ENCODE measurements at regions not wholly inside any gene's neighbourhood (a gene's known extent, or its start where the extent isn't known, plus 50 kb on each side); places are given as distances from the start of the nearest gene placed in this dataset.
"Not testable (repeated sequence)": the region's sequence is repeated elsewhere in the genome, so short reads cannot be mapped to it uniquely, and the experiment has no call there.

DNA sequence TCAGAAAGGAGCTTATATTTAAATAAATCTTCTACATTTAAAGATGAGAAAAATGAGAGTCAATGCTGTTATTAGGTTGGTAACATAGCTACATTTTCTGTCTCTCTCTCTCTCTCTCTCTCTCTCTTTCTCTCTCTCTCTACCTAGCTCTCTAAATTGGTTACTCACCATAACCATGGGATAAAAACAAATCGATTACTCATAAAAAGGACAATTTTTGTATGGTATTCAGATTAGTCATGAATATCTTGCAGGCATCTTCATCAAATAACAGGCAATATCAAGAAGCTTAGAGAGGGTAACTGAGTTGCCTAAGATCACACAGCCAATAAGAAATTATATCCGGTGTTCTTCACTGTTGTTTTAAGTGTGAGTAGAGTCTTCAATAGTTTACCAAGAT is 81.8 kb upstream of the ALCAM start:
- DNase-seq, result no peak

DNA sequence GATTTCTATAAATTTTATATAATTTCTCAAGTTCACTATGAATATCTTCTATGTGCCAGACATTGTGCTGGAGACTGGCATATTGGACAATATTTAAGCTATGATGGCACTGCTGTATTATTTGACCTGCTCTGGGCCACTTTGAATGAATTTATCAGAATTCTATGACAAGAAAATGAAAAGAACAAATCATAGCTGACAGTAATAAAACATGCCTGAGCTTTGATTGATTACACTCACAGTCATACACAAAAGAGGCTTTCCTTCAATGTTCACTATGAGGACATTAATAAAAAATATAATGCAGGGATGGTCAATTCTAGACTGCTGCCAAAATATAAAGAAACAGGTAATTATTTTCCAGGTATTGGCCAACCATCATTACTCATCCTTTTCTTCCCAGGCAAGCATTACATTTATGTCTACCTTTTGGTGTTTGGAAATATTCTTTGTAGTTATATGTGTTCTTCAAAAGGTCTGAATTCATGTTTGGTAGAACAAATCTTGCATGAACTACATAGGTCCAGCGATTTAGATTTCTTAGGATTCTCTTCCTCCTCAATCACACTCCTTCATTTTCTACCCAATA is 81.0 kb upstream of the ALCAM start:
- no peak for DNase-seq

DNA sequence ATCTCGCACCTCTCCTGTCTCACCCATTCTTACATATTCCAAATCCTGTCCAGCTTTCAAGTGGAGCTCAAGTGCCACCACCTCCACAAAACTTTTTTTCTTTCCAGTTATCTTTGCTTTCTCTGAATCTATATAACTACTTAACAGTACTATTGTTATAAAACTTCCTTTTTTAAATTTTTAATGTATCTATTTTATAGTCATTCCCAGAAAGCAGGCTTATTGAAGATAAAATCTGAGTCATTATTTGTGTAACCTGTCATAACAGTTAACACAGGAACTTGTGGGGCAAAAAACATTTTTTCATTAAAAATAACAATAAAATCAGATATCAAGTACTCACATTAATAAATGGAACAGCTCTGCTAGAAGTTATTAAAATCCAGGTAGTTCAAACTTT is 73.3 kb upstream of the ALCAM start:
- no peak for DNase-seq

DNA sequence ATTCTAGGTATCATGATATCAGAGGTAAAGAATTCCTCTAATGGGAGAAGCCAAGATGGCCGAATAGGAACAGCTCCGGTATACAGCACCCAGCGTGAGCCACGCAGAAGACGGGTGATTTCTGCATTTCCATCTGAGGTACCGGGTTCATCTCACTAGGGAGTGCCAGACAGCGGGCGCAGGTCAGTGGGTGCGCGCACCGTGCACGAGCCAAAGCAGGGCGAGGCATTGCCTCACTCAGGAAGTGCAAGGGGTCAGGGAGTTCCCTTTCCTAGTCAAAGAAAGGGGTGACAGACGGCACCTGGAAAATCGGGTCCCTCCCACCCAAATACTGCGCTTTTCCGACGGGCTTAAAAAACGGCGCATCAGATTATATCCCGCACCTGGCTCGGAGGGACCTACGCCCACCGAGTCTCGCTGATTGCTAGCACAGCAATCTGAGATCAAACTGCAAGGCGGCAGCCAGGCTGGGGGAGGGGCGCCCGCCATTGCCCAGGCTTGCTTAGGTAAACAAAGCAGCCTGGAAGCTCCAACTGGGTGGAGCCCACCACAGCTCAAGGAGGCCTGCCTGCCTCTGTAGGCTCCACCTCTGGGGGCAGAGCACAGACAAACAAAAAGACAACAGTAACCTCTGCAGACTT is 70.4 kb upstream of the ALCAM start:
- not testable (repeated sequence) for DNase-seq

DNA sequence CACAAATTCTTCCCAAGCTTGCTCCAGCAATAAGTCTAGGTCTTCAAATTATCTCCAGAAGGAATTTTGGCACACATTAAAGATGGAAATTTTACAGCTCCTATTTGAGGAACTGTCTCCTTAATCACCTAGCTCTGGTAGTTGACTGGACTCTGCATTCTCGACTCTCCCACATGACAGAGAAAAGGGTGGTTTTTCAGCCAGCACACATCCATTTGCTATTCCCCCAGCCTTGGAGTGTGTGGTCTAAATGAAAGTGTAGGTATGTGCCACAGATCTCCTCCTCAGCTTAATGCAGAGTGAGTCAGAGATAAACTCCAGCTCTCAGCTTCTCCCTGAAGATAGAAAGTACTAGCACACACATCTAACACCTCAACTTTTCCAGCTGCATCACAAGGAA is 62.2 kb upstream of the ALCAM start:
- DNase-seq, result no peak

DNA sequence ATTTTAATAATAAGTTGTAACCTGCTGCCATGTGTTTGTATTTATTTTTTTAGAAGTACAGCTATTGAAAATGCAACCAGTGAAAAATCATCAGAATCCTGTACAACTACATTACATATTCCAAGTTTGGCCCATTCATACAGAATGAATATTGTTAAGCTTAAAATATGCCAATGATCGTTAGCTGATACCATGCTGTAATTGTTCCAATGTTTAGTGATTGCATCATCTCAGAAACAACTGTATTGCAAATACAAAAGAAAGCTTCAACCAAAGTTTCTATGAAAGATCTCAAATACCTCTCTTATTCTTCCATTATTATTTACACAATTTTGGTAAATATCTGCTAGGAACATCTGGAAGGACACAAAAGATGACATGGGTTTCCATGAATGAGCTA is 51.6 kb upstream of the ALCAM start:
- DNase-seq, result no peak

DNA sequence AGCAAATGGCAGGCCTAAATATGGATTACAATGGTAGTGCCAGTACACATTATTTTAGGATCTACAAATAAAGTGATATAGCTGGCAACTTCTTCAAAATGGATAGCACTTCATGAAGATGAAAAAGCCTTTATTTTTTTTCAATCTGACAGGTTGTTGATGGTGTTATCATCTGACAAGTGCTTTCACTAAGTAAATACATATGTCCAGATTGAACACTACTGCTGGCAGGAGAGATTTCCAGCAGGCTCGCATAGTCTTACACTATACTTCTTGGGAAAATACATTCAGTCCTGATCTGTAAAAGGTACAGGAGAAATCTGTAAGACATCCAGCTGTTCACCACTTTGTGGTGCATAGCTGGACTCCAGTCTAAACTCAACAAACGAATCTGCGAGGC is 50.9 kb upstream of the ALCAM start:
- no peak for DNase-seq

DNA sequence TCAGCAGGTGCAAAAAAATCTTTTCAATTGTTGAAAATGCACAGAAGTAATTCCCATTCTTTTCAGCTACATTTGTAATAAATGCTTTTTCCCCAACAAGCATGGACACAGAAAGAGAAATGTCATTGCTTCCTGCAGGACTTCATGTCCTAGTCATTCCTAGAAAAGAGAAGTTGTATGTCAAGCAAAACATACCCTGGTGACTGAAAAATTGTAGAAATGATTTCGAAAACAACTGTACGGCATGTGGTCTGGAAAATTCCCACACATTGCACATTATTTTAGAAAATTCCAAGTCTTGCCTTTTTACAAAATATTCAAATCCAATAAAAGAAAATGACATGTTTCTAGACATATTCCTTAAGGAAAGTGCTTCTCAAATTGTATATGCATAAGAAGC is 50.4 kb upstream of the ALCAM start:
- no peak for DNase-seq

All from activated T-cell treated with anti-CD3 and anti-CD28 coated beads for 4 hours (primary cell).